Heart right ventricle (tissue), 16 donors: ENCODE measurements at regions not wholly inside any gene's neighbourhood (a gene's known extent, or its start where the extent isn't known, plus 50 kb on each side); places are given as distances from the start of the nearest gene placed in this dataset.

Source experiments
- ATAC-seq, 8 donors: fragments of 200-7000 bp; cut with Tn5 transposase; one replicate each; pipeline ENCODE4 v1.9.1; 2020; ENCODE audit warnings: mild to moderate bottlenecking in 8 of 8, moderate library complexity in 8 of 8, moderate number of reproducible peaks in 1 of 8
- DNase-seq, 2 donors: peaks; one replicate each; pipeline ENCODE4 v3.0.0-alpha.2; 2020
- H3K27ac ChIP-seq, 10 donors: fragments of 200-600 bp; sonication (generic) in 2 of 10; one replicate each; pipeline versions ENCODE4 v1.5.0 to v1.8.0; 2020 to 2022; ENCODE audit warnings: mild to moderate bottlenecking in 3 of 10
- H3K27me3 ChIP-seq, 7 donors: fragments of 200-600 bp; one replicate each; pipeline ENCODE4 v1.8.0; 2021 to 2022; ENCODE audit warnings: mild to moderate bottlenecking in 2 of 7
- H3K36me3 ChIP-seq, 9 donors: fragments of 200-600 bp; sonication (generic) in 1 of 9; one replicate each; pipeline versions ENCODE4 v1.5.0 to v1.8.0; 2020 to 2022; ENCODE audit warnings: mild to moderate bottlenecking in 2 of 9
- H3K4me1 ChIP-seq, 9 donors: fragments of 200-600 bp; sonication (generic) in 1 of 9; one replicate each; pipeline versions ENCODE4 v1.5.0 to v1.8.0; 2020 to 2022; ENCODE audit warnings: mild to moderate bottlenecking in 4 of 9
- H3K4me3 ChIP-seq, 10 donors: fragments of 200-600 bp; sonication (generic) in 2 of 10; one replicate each; pipeline versions ENCODE4 v1.5.0 to v1.8.0; 2020 to 2022; ENCODE audit warnings: mild to moderate bottlenecking in 7 of 10, moderate library complexity in 2 of 10
- H3K9me3 ChIP-seq, 11 donors: fragments of 200-600 bp in 10 of 11; sonication (generic) in 2 of 11; one replicate each; pipeline versions ENCODE4 v1.5.0 to v1.8.0; 2013 to 2022; ENCODE audit warnings: mild to moderate bottlenecking in 2 of 11, control low read depth in 1 of 11, moderate library complexity in 1 of 11
- CTCF ChIP-seq, 9 donors: fragments of 200-600 bp; sonication (generic) in 2 of 9; IDR thresholded peaks; one replicate each; pipeline versions ENCODE4 v1.5.0 to v1.8.0; 2021 to 2022; ENCODE audit warnings: antibody characterized with exemption in 9 of 9, mild to moderate bottlenecking in 5 of 9, moderate library complexity in 1 of 9
- WGBS, 2 donors: extraction: QIAGEN DNeasy Blood & Tissue Kit; methylation state at CpG; one replicate each; pipeline ENCODE4 v1.1.7; 2013; ENCODE audit warnings: inconsistent platforms in 1 of 2; 5-methylcytosine and 5-hydroxymethylcytosine counted together
- intact Hi-C, 10 donors: fragments of 100-400 bp; cut with DNase I; formaldehyde crosslinking; loops; one replicate each; pipeline versions ENCODE4 v1.11.1 to v1.14.2; 2022
- donor health status: Arrhythmogenic right ventricular cardiomyopathy.
- donor health status: ischemic (EF 13 %, LVEDD 7.1; RV severe dilation, severe dysfunction).
- donor health status: healthy with polysubstance abuse.
- donor health status: DM: no; HTN: yes; CAD: no.
- donor health status: DM: no; HTN: no; CAD: no.
- donor health status: ischemic (EF 25% LVEDD 6.9; RV normal size, moderate dysfunction).
- donor health status: ischemic (EF 25% LVEDD 5.7; RV mildly dilated, moderate dysfunction).
- donor health status: healthy.
- donor health status: DM: yes; HTN: yes; CAD: no.
- donor health status: Ischemic cardiomyopathy.
- donor health status: ischemic (EF 35%, LVEDD 5.7; RV mildly dilated, moderate dysfunction).
- donor health status: nonischemic (EF 11% LVEDD 7.7; RV severe dilation, severe dysfunction).
- donor health status: DM: yes; HTN: yes; CAD: no.
- donor health status: PGD.
- donor health status: ischemic (EF 29% LVEDD 5.4; RV normal size, mild dysfunction).
- donor health status: nonischemic (EF 23%, LVEDD 6.1; RV moderate dilation, normal function).

- intact Hi-C loops: no loop called here
- DNase-seq (no peak), ATAC-seq (no peak)
- peaks cover 0 to 5% (median 0%) of the 10 kb centered on the region in 11 donors for H3K9me3 ChIP-seq
- H3K4me3 ChIP-seq: no peak overlapping the region
- 33 to 34% methylated on average over 1 of the region's 1 CpG for WGBS, 2 donors
- no peaks in the 10 kb centered on the region for H3K27me3 ChIP-seq
- no peak for TF ChIP-seq CTCF (IDR thresholded peaks at IDR 0.05)
- H3K4me1 ChIP-seq: no peaks in the 10 kb centered on the region
- no peak overlapping the region for H3K27ac ChIP-seq
- H3K36me3 ChIP-seq: no peaks in the 10 kb centered on the region
Observed at GRCh38 chr11:98056945-98057344, 963.8 kb upstream of the CNTN5 start.

GRCh38 chr11:98059488-98059887 lies 961.3 kb upstream of the CNTN5 start:
- H3K4me3 ChIP-seq: no peak overlapping the region
- no peaks in the 10 kb centered on the region for H3K4me1 ChIP-seq
- H3K36me3 ChIP-seq: no peaks in the 10 kb centered on the region
- DNase-seq (no peak), ATAC-seq (no peak)
- intact Hi-C loops: no loop called here
- H3K27ac ChIP-seq: no peak overlapping the region
- WGBS, 2 donors: 72 to 77% methylated on average over 7 of the region's 7 CpGs
- no peak for TF ChIP-seq CTCF (IDR thresholded peaks at IDR 0.05)
- H3K27me3 ChIP-seq: no peaks in the 10 kb centered on the region
- H3K9me3 ChIP-seq: peaks cover 0 to 5% (median 0%) of the 10 kb centered on the region in 11 donors

GRCh38 chr11:98060759-98061158 lies 960.0 kb upstream of the CNTN5 start:
- Histone ChIP-seq H3K9me3 (peaks cover 0 to 5% (median 0%) of the 10 kb centered on the region in 11 donors), H3K27me3 (no peaks in the 10 kb centered on the region), H3K27ac (no peak overlapping the region), H3K36me3 (no peaks in the 10 kb centered on the region), H3K4me1 (no peaks in the 10 kb centered on the region), H3K4me3 (no peak overlapping the region)
- TF ChIP-seq CTCF (IDR thresholded peaks at IDR 0.05): no peak
- DNase-seq (no peak), ATAC-seq (no peak)
- 90 to 93% methylated on average over 1 of the region's 1 CpG for WGBS, 2 donors
- intact Hi-C loops: no loop called here

- Histone ChIP-seq H3K4me1 (no peaks in the 10 kb centered on the region), H3K27ac (no peak overlapping the region), H3K36me3 (no peaks in the 10 kb centered on the region), H3K9me3 (peaks cover 0 to 3% (median 0%) of the 10 kb centered on the region in 11 donors), H3K27me3 (no peaks in the 10 kb centered on the region), H3K4me3 (no peak overlapping the region)
- ATAC-seq: no peak
- TF ChIP-seq CTCF (IDR thresholded peaks at IDR 0.05): no peak
- 67 to 68% methylated on average over 2 of the region's 2 CpGs for WGBS, 2 donors
- DNase-seq: no peak
- intact Hi-C loops: no loop called here
Observed at GRCh38 chr11:98061858-98062257, 958.9 kb upstream of the CNTN5 start.

GRCh38 chr11:98062714-98063113 lies 958.0 kb upstream of the CNTN5 start:
- TF ChIP-seq CTCF (IDR thresholded peaks at IDR 0.05): no peak
- Histone ChIP-seq H3K9me3 (no peaks in the 10 kb centered on the region), H3K27me3 (no peaks in the 10 kb centered on the region), H3K4me3 (no peak overlapping the region), H3K4me1 (no peaks in the 10 kb centered on the region), H3K36me3 (no peaks in the 10 kb centered on the region), H3K27ac (no peak overlapping the region)
- intact Hi-C loops: no loop called here
- DNase-seq: no peak
- ATAC-seq: no peak
- WGBS, 2 donors: 83 to 94% methylated on average over 1 of the region's 1 CpG
